HG02938 (cell line): ENCODE measurements at regions not wholly inside any gene's neighbourhood (a gene's known extent, or its start where the extent isn't known, plus 50 kb on each side); places are given as distances from the start of the nearest gene placed in this dataset.

ENCODE experiments used
- ATAC-seq: cut with Tn5 transposase; IDR thresholded peaks from one replicate; pipeline ENCODE4 v1.9.1; 2021; ENCODE audit warnings: mild to moderate bottlenecking, moderate library complexity; ENCODE audit not compliant: unreplicated experiment

DNA sequence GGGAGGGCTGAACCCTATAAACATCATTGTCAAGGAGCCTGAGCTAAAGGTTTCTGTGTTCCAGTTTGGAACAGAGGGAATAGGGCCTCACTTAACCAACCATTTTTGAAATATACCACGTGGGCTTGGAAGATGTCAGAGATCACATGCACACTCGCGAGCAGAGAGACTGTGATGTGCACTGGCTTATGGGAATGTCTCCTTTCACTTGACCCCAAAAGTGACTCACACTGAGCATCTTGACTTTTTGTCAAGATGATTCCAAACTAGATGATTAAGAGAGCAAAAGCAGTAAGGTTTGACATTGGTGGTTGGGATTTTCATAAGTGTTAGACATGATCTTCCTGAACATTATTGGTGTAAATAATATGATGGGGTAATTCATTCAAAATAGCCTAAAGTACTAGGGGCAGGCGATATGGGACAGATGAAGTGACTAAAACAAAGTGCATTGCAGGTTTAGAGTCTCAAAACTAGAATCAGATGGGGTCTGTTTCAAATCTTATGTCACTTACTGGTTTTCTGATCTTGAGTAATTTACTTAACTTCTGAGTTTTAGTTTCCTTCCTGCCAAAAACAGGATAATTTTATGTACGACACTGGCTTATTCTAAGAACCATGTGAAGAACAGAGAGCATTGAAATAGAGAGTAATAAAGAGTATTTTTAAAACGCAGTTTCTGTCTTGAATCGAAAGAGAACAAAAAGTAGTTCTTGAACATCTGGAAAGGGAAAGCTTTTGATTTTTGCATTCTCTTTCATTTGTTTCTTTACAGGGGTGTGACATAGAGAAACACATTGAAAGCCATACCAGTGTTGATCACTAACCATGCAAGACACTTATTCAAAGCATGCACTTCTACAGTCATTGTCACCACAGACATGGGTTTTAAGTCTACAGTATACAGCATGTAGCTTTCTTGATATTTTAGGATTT lies 383.0 kb downstream of the DIRAS2 start:
- peak; percentile 56 for ATAC-seq

DNA sequence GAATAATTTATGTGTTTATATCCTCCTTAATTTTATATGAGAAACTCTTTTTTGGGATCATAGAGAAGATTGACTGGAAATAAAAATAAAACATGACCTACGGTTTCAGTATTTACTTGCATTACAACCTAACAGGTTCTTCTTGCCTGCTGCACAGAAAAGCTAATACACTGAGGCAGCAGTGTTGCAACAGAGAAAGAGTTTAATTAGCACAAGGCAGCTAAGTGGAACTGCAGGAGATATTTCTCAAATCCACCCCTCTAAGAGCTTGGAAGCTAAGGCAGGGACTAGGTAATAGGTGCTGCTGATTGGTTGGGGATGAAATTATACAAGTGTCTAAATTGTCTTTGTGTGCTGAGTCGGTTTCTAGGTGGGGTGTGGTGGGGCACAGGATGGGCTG lies 380.9 kb downstream of the DIRAS2 start:
- no peak for ATAC-seq

DNA sequence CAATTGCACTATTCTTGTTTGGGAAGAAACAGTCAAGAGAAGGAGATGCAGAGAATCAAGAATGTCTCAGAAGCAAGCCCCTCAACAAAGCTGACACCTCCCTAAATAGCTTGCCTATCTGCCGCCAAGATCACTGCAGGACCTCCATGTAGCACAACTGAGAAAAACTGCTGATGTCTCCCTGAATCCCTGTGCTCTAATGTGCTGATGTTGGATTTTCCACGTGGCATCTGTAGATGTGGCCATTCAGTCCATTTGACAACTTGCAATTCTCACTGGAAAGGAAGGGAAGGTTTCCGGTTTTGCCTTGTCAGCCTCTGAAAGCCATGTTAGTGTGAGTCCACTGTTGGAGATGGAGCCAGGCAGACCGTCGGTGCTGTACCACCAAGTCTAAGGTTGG lies 374.0 kb downstream of the DIRAS2 start:
- no peak for ATAC-seq

DNA sequence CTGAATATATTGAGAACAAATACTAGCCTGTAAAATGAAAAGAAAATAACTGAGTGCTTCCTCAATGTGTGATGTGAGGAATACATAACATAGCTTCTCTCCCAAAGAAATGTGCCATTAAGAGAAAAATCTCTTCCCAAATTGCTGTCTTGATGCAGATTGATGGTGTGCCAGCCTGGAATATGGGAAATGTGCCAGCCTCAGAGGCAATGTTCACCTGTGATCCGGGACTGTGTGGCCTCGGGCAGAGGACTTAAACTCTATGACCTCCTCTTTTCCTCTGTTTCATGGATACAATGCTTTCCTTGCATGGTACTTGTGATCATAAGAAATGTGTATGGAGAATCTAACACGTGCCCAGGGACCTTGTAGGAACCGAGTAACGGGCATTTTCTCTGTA lies 370.9 kb downstream of the DIRAS2 start:
- ATAC-seq = no peak

DNA sequence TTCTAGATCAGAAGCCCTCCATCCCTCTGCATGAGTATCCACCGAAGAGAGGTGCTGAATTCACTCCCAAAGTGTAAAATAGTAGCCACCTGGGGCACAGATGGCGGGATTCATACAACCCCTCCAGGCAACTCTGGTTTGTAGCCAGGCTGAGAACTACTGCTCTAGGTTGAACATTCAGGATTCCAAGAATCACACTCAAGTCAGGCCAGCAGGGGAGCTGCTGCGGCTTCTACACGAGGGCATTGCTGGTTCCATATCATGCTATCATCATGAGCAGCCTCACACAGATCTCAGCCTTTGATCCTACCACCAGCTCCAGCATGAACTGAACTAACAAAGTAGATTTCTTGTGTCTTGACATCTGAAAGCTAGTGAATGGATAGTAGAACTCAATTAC lies 367.9 kb downstream of the DIRAS2 start:
- ATAC-seq = no peak

DNA sequence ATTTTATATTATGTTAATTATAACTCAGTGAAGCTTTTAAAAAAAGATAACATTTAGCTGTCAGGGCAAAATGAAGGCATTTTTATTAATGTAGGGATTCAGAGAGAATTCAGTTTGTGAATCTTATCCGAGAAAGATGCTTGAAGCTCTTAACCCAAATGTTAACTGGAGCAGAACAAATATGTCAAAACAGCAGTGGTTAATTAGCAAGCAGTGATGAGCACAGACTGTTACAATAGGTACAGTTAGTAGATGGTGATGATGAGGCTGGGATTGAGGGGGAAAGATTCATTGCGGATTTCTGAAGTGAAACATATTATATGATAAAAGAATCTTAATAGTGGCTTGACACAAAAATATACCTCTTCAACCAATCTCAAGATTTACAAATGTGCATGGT lies 356.7 kb downstream of the DIRAS2 start:
- ATAC-seq = no peak

DNA sequence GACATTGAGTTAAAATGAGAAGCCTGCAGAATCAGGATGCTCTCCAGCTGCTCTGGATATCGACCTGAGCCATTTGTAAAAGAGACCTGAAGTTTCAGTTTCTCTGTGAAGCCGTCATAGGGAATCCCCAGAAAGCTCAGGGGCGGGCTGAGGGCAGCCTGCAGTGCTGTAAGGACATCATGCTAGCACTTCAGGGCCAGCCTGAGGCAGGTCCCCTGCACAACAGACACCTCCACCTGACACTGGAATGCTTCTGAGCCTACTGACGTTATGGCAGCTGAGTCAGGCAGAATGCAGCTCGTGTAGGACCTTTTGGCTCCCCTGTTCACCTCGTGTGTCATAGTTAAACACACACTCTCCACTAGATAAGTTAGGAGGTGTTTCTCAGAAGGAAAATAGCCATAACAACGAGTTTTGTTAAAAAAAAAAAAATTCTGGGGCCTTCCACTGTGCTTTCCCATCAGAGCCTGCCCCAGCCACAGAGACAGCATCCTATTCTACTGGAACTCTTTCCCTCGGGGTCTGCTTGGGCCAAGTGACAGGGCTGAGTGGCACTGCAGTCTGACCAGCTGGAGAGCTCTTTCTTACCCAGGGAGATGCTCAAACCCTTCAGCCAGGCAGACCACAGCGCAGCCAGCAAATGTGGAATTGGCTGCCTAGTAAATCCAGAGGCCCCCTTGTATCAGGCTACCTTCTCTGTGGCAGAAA lies 354.9 kb downstream of the DIRAS2 start:
- peak; percentile 96 for ATAC-seq

DNA sequence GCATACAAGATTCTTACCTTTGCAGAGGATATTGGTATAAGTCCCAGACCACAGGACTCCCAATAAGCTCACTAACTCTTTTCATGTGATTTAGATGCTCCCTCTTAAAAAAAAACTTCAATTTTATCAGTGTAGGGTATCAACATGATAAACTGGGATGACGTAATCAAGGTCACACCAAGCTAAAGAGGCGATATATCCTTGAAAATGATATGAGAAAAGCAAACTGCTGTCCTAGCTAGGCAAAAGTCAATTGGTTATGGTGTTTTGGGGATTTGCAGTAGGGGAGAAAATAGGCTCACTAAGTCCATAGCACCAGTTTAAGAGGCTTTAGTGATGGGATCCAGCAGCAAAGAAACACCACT lies 354.4 kb downstream of the DIRAS2 start:
- no peak for ATAC-seq

DNA sequence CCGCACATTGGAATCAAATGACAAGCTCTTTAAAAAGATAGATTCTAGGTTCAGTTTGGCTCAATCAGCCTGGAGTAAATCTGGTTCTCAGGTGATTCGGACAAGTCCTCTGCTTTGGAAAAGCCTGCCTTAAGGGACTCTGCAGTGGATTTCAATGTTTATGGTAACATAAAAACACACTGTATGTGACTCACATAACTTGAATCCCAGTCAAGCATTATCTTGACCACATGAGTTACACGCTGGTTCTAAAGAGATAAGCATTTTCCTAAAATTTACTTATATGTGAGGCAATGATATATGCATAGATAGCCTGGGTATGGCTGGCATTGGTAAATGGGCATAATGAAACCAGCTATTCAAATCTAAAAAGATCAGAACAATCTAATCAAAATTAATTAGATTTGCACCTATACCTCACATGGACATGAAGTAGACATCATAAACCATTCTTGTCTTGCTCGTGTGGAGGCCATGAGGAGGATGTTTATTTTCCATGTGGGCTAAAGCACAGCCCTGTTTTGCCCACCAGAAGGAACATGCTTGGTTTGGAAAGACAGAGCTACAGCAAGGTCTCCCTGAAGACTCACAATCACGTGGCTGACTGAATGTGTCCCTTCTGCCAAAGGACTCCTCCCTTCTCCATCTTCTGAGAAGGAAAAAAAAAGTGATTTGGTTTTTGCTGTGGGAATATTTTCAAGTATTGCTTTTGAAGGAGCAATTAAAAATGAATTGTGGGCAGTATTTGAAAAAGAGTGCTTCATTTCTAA lies 351.7 kb downstream of the DIRAS2 start:
- no peak for ATAC-seq

DNA sequence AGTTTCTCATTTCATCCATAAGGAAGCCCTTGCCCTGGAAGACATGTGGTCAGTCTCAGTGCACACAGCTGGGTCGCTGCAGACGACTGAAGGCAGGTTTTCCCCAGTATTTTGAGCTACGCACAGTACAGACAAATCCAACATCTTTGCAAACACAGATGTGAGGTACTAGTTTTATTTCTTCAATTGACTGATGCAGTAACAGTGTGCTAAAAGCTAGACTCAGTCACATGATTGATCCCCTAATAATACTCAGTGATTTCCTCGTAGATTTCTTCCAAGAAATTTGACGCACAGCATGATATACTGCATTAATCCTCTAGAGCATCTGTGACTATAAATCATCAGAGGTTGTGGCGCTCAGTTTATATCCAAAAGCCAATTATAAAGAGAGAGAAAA lies 346.1 kb downstream of the DIRAS2 start:
- ATAC-seq = no peak

DNA sequence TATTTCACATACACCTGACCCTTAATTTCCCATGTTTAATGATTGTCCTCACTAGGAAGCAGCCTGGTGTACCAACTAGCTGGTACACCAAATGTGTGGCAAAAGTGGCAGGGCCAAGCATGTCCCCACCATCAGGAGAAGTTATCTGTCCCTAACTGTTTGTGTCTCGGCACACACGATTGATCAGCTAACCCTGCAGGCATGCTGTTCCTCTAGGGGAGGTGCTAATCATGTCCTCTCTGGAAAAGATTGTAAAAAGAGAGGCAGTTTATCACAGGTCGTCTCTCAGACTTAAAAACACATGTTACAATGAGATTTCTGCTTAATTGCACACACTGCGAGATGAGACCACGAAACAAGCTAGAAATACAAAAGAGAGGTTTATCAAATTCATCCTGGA lies 342.7 kb downstream of the DIRAS2 start:
- ATAC-seq = no peak

DNA sequence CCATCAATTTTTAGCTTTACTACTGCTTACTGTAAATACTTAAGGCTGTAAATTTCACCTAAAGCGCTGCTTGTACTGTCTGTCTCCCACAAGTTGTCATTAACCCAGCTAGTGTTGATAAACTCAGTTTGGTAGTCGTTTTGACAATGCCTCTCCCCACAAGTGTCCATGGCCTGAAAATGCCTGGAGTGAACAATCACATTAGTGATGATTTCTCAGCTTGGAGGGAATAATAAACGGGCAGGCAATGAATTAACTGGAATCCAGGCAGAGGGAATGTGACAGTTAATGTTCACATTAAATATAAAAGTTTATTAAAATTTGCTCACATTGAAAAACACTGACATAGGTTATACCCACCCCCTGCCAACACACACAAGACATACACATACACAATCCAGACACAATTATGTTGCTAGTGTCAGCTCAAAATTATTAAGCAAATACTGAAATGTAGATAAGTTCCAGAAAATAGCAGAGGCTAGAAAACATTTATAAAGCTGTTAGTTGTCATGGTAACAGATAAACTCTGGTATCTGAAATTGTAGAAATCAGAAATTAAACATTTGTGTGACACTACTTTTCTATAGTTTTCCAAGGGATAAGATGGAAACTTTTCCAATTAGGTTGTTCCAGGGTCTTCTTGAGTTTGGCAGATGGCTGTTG lies 341.9 kb downstream of the DIRAS2 start:
- no peak for ATAC-seq

DNA sequence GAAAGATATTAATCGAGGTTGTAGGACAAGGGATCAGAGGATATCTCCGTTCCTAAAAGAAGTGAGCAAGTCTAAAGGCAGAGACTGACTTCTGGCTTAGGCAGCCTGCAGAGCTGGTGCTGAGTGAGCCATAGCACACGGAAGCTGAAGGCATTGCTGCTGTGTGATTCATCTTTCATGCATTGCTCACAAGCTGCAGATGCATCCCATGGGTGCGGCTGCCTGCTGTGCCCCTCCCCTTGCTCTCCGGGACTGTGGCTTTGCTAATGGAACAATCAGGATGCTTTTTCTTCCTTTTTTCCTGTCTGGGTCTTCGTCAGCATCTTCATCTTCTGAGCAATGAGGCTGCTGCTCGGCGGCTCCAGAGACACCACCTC lies 341.4 kb downstream of the DIRAS2 start:
- no peak for ATAC-seq

DNA sequence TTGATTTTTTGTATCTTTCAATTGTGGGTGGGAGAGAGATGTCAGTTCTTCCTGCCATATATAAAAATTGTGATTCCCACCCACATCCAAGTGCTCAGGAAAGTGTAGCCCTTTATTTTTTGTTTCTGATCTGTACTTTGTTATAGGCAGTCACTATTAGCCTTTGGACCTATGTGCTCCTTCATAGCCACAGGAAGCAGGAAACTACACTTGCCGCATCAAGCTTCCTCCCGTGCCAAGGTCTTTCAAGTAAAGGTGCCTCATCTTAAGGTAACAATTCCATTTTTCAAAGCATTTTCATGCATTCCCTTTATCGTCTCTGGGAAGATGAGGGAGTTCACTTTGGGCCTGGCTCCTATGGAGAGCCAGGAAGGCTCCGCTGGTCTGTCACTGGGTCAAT lies 339.0 kb downstream of the DIRAS2 start:
- no peak for ATAC-seq

DNA sequence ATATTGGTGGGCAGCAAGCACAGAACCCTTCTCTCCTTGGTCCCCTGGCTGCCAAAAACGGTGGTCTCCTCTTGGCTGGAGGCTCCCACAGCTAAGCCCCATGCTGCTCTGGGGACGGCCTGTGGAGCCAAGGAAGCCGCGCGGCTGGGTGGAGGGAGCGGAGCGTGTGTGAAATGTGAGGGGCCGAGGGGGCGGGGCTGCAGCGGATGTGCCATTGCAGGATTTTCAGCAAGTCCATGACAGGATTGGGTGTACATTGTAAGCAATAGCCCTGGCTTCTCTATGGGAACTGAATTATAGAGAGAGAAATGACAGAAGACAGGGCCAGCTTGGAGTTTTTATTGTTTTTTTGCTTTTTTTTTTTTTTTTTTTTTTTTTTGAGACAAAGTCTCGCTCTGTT lies 336.5 kb downstream of the DIRAS2 start:
- no peak for ATAC-seq

DNA sequence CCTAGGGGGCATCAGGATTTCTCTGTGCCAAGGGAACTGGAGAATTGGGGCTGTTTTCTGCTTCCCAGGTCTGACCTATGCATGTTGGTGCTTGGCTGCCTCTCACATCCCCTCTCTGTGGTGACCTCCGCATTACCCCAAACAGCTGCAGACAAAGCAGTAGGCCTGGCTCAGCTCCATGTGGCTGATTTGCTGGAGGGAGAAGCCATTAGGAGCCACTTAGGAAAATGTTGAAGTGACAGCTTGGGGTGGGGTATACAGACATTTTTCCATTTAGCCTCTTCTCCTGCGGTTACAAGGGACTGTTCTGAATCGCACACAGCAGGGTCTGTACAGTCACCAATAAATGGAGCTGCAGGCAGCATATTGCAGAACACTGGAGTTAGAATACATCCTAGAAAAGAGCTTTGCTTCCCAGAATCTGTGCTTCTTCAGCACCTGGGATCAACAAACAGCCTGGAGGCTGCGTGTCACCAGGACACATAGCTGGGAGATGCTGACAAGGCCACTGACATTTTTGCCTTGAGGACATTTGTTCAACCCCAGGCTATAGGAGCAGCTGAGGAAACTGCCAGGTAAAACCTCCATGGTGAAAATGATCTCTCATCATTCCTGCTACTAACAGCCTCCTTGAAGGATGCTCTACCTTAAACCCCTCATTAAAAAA lies 335.3 kb downstream of the DIRAS2 start:
- no peak for ATAC-seq

DNA sequence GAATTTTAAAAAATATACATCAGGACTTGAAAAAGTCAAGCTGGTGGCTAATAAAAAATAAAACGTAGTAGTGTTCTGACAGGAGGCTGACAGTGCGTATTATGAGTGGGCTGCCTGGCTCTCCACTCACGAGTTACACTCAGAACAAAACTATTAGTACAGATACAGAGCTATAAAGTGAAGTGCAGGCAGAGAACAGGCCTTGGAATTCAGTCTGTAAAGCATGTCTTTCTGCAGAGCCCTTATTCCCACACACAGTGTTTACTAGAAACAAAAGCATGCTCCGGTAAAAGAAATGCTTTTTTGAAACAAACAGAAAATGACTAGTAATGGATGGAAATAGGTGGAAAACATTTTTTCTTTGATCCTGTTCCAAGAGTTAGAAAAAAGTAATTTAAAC lies 334.7 kb downstream of the DIRAS2 start:
- ATAC-seq = no peak

DNA sequence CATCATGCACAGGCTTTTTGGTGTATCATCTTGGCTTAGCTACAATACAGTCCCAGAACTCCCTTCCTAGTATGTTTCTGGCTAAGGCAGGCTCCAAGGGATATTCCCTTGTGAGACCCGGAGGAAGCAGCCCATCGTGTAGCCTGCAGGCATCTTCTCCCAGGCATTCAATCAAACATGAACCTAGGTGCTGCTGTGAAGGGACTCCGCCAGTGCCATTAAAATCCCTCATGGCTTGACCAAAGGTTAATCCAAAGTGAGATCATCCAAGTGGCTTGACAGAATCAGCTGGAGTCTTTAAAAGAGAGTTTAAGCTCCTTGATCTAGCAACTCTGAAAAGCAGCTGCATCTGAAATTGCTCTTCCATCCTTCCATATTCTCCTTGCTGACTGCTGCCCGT lies 333.9 kb downstream of the DIRAS2 start:
- no peak for ATAC-seq

DNA sequence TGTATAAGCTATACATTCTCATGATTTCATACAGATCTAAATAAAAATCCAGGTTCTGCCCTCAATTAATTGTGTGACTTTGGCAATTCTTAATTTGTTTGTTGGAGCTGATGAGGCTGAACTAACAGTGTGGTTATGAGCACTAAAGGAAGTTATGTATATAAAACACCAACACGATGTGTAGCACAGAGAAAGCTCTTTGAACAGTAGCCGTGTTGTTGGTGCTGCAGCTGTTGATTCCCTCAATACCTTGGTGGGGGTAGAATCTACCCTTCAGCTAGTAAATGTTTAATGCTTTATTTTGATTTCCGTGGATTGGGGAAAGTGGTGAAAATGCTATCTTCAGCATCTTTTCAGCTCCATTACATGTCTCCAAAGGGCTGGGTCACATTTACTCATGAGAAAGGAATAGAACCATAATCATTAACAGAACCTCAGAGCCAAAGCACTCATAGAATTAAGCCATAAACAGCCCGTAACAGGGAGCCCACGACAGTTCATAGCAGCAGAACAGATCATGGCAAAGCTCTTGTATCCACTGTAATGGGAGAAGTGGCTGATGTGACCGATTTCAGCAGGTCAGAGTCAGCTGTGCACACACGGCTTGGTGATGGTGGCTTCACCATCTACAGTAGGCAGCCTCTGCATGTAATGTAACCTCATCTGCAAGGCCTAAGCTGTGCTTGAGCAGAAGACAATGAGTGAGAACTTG lies 332.7 kb downstream of the DIRAS2 start:
- ATAC-seq = no peak

DNA sequence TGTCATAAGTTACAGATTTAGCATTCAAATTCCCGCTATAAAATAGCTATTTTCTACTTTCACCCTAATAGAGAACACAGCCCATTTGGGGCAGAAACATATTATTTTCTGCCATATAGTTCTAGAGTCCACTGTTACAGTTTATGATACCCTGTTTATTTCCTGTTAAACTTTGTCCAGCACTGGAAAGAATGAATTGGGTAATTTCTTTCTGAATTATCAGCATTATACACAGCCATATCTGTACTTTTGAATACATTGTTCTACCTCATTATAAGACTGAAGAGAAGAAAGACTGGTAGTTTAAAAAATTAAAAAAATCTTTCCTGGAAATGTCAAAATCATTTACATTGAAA lies 332.1 kb downstream of the DIRAS2 start:
- no peak for ATAC-seq
